ENCODE measurements at regions not wholly inside any gene's neighbourhood (a gene's known extent, or its start where the extent isn't known, plus 50 kb on each side); places are given as distances from the start of the nearest gene placed in this dataset.

DNA sequence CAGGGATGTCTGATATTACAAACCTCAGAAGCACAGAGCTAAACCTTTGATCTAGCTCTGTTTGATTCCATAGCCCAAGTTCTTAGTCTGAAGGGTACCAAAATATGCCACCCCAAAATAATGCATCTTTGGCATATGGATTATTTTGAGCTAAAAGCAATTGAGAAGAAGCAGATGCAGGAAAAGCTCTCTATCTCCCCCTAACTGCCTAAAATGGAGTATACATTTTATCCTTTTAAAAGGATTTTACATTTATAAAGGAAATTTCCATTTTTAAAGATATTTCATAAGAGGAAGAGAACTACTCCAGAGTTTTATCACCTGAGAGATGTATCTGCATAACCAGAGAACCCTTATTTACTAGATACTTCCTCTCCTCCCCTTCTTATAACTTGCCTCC lies 158.7 kb downstream of the ZNF674 start:
- TF ChIP-seq CTCF (optimal IDR thresholded peaks at IDR 0.05 in 1 of 3, IDR thresholded peaks at IDR 0.05 in 1 of 3, conservative IDR thresholded peaks at IDR 0.05 in 1 of 3; ENCODE audit: extremely low read depth in 1 of 3, insufficient read depth in 2 of 3, low read length in 3 of 3) (peak in 2 of 3 experiments; percentile 12 to 28), EZH2 (IDR thresholded peaks at IDR 0.05; ENCODE audit: low read length) (no peak)
